Skeletal muscle satellite cell (primary cell): ENCODE measurements at regions not wholly inside any gene's neighbourhood (a gene's known extent, or its start where the extent isn't known, plus 50 kb on each side); places are given as distances from the start of the nearest gene placed in this dataset.
"Not testable (repeated sequence)": the region's sequence is repeated elsewhere in the genome, so short reads cannot be mapped to it uniquely, and the experiment has no call there.

ENCODE experiments used
- H3K27me3 ChIP-seq: 2 replicates; pipeline ENCODE4 v1.7.0; 2013; ENCODE audit warnings: low read length; ENCODE audit not compliant: control insufficient read depth, insufficient read depth
- H3K36me3 ChIP-seq: 2 replicates; pipeline ENCODE4 v1.7.0; 2013; ENCODE audit warnings: mild to moderate bottlenecking, control low read depth, low read length; ENCODE audit not compliant: insufficient read depth
- H3K4me1 ChIP-seq: 2 replicates; pipeline ENCODE4 v1.7.0; 2013; ENCODE audit warnings: low read length; ENCODE audit not compliant: control insufficient read depth, insufficient read depth
- H3K4me2 ChIP-seq: 2 replicates; pipeline ENCODE4 v1.7.0; 2013; ENCODE audit warnings: mild to moderate bottlenecking, low read length
- H3K4me3 ChIP-seq: 2 replicates; pipeline ENCODE4 v1.7.0; 2013; ENCODE audit warnings: low read length
- H3K9ac ChIP-seq: 2 replicates; pipeline ENCODE4 v1.7.0; 2013; ENCODE audit warnings: mild to moderate bottlenecking, low read depth, low read length, moderate library complexity
- H3K9me3 ChIP-seq: replicated peaks from 2 replicates; pipeline ENCODE4 v1.7.0; 2013; ENCODE audit warnings: mild to moderate bottlenecking, control low read depth, low read length

GRCh38 chr2:129378186-129378585 lies 601.3 kb upstream of the RAB6C start:
- H3K9me3 ChIP-seq: peaks cover 15% of the 10 kb centered on the region
- no peak overlapping the region for H3K4me2 ChIP-seq
- H3K36me3 ChIP-seq: no peaks in the 10 kb centered on the region
- no peaks in the 10 kb centered on the region for H3K4me1 ChIP-seq
- H3K9ac ChIP-seq: no peak overlapping the region
- no peaks in the 10 kb centered on the region for H3K27me3 ChIP-seq
- no peak overlapping the region for H3K4me3 ChIP-seq

DNA sequence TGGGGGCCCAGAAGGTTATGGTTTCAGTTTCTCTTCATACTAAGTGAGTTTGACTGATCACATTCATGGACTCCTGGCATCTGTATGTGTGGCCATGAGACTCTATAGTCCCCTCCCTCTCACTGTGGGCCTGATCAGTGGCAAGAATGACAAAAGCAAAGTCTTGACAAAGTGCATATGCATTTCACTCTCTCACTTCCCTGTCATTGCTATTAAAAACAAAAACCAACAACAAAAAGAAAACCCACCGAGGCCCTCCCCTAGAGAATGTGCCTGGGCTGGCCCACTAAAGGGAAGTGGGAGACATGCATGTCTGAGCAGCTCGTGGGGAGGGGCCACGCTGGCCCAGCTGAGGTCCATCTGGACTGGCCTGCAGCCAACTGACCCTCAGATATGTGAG lies 600.1 kb upstream of the RAB6C start:
- no peak overlapping the region for H3K9ac ChIP-seq
- no peaks in the 10 kb centered on the region for H3K27me3 ChIP-seq
- no peaks in the 10 kb centered on the region for H3K36me3 ChIP-seq
- H3K4me2 ChIP-seq: no peak overlapping the region
- H3K9me3 ChIP-seq: peaks cover 15% of the 10 kb centered on the region
- H3K4me1 ChIP-seq: no peaks in the 10 kb centered on the region
- no peak overlapping the region for H3K4me3 ChIP-seq

- Histone ChIP-seq H3K4me2 (no peak overlapping the region), H3K4me1 (no peaks in the 10 kb centered on the region), H3K36me3 (no peaks in the 10 kb centered on the region), H3K9me3 (peaks cover 9% of the 10 kb centered on the region), H3K9ac (no peak overlapping the region), H3K4me3 (no peak overlapping the region), H3K27me3 (no peaks in the 10 kb centered on the region)
Observed at GRCh38 chr2:129381789-129382188, 597.7 kb upstream of the RAB6C start.

- no peaks in the 10 kb centered on the region for H3K36me3 ChIP-seq
Observed at GRCh38 chr2:129388870-129389269, 590.6 kb upstream of the RAB6C start.

DNA sequence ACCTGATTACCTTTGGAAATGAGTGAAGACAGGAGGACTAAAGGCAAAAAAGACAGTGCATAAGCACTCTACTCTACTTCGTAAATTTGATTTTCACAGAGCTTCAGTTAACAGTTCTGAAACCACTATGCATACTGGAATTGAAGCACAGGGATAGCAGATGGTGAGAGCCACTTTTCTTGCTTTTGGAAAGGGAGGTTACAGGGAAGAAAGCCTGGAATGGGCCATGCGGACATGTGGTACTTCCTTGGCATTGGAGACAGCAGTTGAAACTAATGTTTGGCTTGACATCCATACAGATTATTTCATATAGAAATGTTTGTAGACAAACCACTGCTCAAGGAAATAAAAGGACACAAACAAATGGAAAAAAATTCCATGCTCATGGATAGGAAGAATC lies 585.6 kb upstream of the RAB6C start:
- no peak overlapping the region for H3K9ac ChIP-seq
- H3K36me3 ChIP-seq: no peaks in the 10 kb centered on the region
- H3K4me3 ChIP-seq: no peak overlapping the region
- H3K4me1 ChIP-seq: no peaks in the 10 kb centered on the region
- H3K4me2 ChIP-seq: no peak overlapping the region
- H3K9me3 ChIP-seq: peaks cover 3% of the 10 kb centered on the region
- no peaks in the 10 kb centered on the region for H3K27me3 ChIP-seq

More at GRCh38 chr2:129388870-129389269, 590.6 kb upstream of the RAB6C start:
- H3K27me3 ChIP-seq: no peaks in the 10 kb centered on the region
- H3K4me1 ChIP-seq: no peaks in the 10 kb centered on the region
- peaks cover 3% of the 10 kb centered on the region for H3K9me3 ChIP-seq
- no peak overlapping the region for H3K9ac ChIP-seq
- H3K4me2 ChIP-seq: no peak overlapping the region
- no peak overlapping the region for H3K4me3 ChIP-seq

- Histone ChIP-seq H3K36me3 (no peaks in the 10 kb centered on the region), H3K4me2 (no peak overlapping the region), H3K9me3 (peaks cover 12% of the 10 kb centered on the region), H3K4me3 (no peak overlapping the region), H3K27me3 (no peaks in the 10 kb centered on the region), H3K9ac (no peak overlapping the region), H3K4me1 (no peaks in the 10 kb centered on the region)
Observed at GRCh38 chr2:129396980-129397599, 582.4 kb upstream of the RAB6C start.

DNA sequence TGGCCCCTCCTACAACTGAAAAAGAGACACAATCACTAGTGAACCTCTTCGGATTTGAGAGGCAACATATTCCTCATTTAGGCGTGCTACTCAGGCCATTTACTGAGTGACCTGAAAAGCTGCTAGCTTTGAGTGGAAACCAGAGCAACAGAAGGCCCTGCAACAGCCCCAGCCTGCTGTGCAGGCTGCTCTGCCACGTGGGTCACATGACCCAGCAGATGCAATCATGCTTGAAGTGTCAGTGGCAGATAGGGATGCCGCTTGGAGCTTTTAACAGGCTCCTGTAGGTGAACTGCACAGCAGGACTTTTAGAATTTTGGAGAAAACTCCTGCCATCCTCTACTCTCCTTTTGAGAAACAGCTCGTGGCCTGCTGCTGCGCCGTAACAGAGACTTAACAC lies 578.6 kb upstream of the RAB6C start:
- Histone ChIP-seq H3K36me3 (no peaks in the 10 kb centered on the region), H3K9ac (no peak overlapping the region), H3K4me3 (no peak overlapping the region), H3K4me1 (no peaks in the 10 kb centered on the region), H3K9me3 (peaks cover 10% of the 10 kb centered on the region), H3K4me2 (no peak overlapping the region), H3K27me3 (no peaks in the 10 kb centered on the region)

GRCh38 chr2:129402076-129402475 lies 577.4 kb upstream of the RAB6C start:
- no peaks in the 10 kb centered on the region for H3K27me3 ChIP-seq
- no peak overlapping the region for H3K4me2 ChIP-seq

DNA sequence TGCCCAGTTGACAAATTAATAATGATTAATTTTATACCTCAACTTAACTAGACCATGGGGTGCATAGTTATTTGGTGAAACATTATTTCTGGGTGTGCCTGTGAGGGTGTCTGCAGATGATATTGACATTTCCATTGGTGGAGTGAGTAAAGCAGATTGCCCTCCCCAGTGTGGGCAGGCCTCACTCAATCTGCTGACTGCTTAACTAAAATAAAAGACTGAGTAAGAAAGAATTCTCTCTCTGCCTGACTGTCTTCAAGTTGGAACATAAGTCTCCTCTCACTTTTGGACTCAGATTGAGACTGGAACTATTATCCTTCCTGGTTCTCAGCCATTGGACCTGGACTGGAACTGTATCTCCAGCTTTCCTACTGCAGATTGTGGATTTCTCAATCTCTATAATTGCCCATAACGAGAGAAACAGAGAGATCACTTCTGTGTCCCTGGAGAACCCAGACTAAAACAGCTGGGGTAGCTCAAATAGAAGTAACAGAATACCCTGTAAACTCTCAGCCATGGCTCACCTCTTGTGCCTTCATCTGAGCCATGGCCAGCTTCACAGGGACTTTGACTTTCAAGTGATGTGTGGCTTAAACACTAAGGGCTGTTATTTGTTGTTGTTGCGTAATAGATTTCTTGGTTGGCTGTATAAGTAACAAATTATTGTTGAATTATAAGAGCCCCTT lies 575.3 kb upstream of the RAB6C start:
- Histone ChIP-seq H3K4me2 (no peak overlapping the region), H3K27me3 (no peaks in the 10 kb centered on the region), H3K9me3 (peaks cover 8% of the 10 kb centered on the region), H3K4me3 (no peak overlapping the region), H3K9ac (no peak overlapping the region), H3K36me3 (no peaks in the 10 kb centered on the region), H3K4me1 (no peaks in the 10 kb centered on the region)

More at GRCh38 chr2:129402076-129402475, 577.4 kb upstream of the RAB6C start:
- peaks cover 10% of the 10 kb centered on the region for H3K9me3 ChIP-seq
- H3K9ac ChIP-seq: no peak overlapping the region
- H3K4me3 ChIP-seq: no peak overlapping the region
- no peaks in the 10 kb centered on the region for H3K36me3 ChIP-seq
- H3K4me1 ChIP-seq: no peaks in the 10 kb centered on the region

GRCh38 chr2:129408570-129408969 lies 570.9 kb upstream of the RAB6C start:
- Histone ChIP-seq H3K4me2 (no peak overlapping the region), H3K9ac (no peak overlapping the region), H3K4me1 (no peaks in the 10 kb centered on the region), H3K36me3 (no peaks in the 10 kb centered on the region), H3K9me3 (no peaks in the 10 kb centered on the region), H3K4me3 (no peak overlapping the region), H3K27me3 (no peaks in the 10 kb centered on the region)

DNA sequence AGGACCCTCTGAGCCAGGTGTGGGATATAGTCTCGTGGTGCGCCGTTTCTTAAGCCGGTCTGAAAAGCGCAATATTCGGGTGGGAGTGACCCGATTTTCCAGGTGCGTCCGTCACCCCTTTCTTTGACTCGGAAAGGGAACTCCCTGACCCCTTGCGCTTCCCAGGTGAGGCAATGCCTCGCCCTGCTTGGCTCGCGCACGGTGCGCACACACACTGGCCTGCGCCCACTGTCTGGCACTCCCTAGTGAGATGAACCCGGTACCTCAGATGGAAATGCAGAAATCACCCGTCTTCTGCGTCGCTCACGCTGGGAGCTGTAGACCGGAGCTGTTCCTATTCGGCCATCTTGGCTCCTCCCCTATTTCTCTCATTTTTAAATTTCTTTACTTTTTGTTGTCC lies 562.4 kb upstream of the RAB6C start:
- not testable (repeated sequence) for H3K36me3 ChIP-seq, H3K9ac ChIP-seq, H3K4me2 ChIP-seq, H3K4me3 ChIP-seq, H3K27me3 ChIP-seq, H3K9me3 ChIP-seq, H3K4me1 ChIP-seq

DNA sequence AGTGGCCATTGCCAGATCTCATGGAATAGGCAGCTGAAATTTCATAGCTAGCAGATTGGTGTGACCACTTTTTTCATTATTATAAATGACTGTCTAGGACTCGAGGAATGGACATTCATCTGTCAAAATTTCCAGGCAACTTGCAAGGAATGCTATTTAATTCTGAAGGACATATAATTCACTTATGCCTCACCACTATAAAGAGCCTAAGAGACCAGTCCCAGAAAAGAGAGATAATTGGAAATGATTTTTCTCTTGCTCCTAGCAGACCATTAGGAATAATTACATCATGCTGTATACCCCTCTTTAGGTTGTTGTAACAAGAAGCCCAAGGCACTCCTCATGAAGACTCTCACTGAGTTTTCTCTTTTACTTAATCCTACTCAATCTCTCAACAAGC lies 557.4 kb upstream of the RAB6C start:
- no peaks in the 10 kb centered on the region for H3K9me3 ChIP-seq
- H3K4me2 ChIP-seq: no peak overlapping the region
- H3K36me3 ChIP-seq: no peaks in the 10 kb centered on the region
- no peak overlapping the region for H3K4me3 ChIP-seq
- H3K9ac ChIP-seq: no peak overlapping the region
- no peaks in the 10 kb centered on the region for H3K4me1 ChIP-seq
- no peaks in the 10 kb centered on the region for H3K27me3 ChIP-seq
